HUES64 (cell line): ENCODE measurements at regions not wholly inside any gene's neighbourhood (a gene's known extent, or its start where the extent isn't known, plus 50 kb on each side); places are given as distances from the start of the nearest gene placed in this dataset.

ENCODE experiments used
- H3K27ac ChIP-seq: 2 replicates; pipeline ENCODE4 v1.7.0; 2013; ENCODE audit warnings: low read depth, low read length, inconsistent platforms
- H3K27me3 ChIP-seq: 2 replicates; pipeline ENCODE4 v1.6.1; 2013; ENCODE audit warnings: mild to moderate bottlenecking, low read length; ENCODE audit not compliant: insufficient read depth
- H3K36me3 ChIP-seq: 2 replicates; pipeline ENCODE4 v1.6.1; 2013; ENCODE audit warnings: mild to moderate bottlenecking, low read length; ENCODE audit not compliant: insufficient read depth
- H3K4me1 ChIP-seq: 2 replicates; pipeline ENCODE4 v1.6.1; 2013; ENCODE audit warnings: mild to moderate bottlenecking, low read length, moderate library complexity; ENCODE audit not compliant: insufficient read depth
- H3K4me3 ChIP-seq: 2 replicates; pipeline ENCODE4 v1.5.1; 2013; ENCODE audit warnings: mild to moderate bottlenecking, low read length, moderate library complexity
- H3K9ac ChIP-seq: 2 replicates; pipeline ENCODE4 v1.6.1; 2013; ENCODE audit warnings: mild to moderate bottlenecking, low read depth, low read length
- H3K9me3 ChIP-seq: 2 replicates; pipeline ENCODE4 v1.6.1; 2013; ENCODE audit warnings: low read depth, low read length; ENCODE audit not compliant: insufficient read depth
- WGBS: fragments of 150-250, 120-280 bp; methylation state at CpG from one replicate; pipeline ENCODE4 v1.1.7; 2013; ENCODE audit warnings: missing lambda C conversion rate; 5-methylcytosine and 5-hydroxymethylcytosine counted together

- no peak overlapping the region for H3K9ac ChIP-seq
- no peak overlapping the region for H3K27ac ChIP-seq
- 98% methylated on average over 5 of the region's 7 CpGs for WGBS
- no peaks in the 10 kb centered on the region for H3K9me3 ChIP-seq
- H3K36me3 ChIP-seq: no peaks in the 10 kb centered on the region
- H3K27me3 ChIP-seq: no peaks in the 10 kb centered on the region
- no peak overlapping the region for H3K4me3 ChIP-seq
- no peaks in the 10 kb centered on the region for H3K4me1 ChIP-seq
These were observed 82.7 kb upstream of the VGLL3 start for GRCh38 chr3:87073496-87074145.

DNA sequence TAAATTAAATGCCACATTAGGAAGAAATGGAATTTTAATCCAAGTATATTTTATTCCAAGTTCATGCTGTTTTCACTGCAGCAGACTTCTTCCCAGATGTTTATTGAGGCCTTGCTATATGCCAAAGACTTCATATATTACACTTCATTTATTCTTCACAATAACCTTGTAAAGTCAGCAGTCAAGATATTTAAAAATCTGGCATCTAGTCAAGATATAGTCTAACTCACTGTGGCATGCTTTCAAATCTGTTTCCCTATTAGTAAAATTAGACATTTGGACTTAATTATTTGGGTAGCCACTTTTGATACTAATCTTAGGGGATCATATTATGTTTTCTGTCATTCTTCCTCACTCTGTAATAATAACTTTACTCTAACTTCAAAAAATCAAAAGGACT is 81.5 kb upstream of the VGLL3 start:
- no peaks in the 10 kb centered on the region for H3K9me3 ChIP-seq
- H3K4me3 ChIP-seq: no peak overlapping the region
- H3K27ac ChIP-seq: no peak overlapping the region
- no peak overlapping the region for H3K9ac ChIP-seq
- H3K36me3 ChIP-seq: no peaks in the 10 kb centered on the region
- no peaks in the 10 kb centered on the region for H3K4me1 ChIP-seq
- H3K27me3 ChIP-seq: no peaks in the 10 kb centered on the region

GRCh38 chr3:87069971-87070370 is 79.0 kb upstream of the VGLL3 start:
- no peaks in the 10 kb centered on the region for H3K9me3 ChIP-seq
- no peak overlapping the region for H3K4me3 ChIP-seq
- WGBS: 94% methylated on average over 6 of the region's 6 CpGs
- H3K27ac ChIP-seq: no peak overlapping the region
- no peaks in the 10 kb centered on the region for H3K4me1 ChIP-seq
- no peaks in the 10 kb centered on the region for H3K27me3 ChIP-seq
- no peak overlapping the region for H3K9ac ChIP-seq
- H3K36me3 ChIP-seq: no peaks in the 10 kb centered on the region

GRCh38 chr3:87069021-87069420 is 78.1 kb upstream of the VGLL3 start:
- no peaks in the 10 kb centered on the region for H3K9me3 ChIP-seq

DNA sequence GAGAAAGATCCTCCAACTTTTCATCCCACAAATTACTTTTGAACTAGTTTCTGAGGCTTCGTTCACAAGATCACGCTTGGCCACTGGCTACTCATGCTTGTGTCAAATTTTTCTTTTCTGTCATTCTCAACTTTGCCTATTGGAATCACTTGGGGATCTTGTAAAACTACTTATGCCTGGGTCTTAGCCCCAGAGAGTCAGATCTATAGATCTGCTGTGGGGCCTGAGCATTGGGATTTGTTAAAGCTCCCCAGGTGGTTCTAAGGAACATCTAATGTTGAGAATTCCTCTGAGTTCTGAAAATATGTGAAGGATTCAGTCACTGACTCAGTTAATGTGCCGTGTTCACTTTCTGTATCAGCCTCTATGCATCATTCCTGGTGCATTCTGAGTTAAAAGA is 71.7 kb upstream of the VGLL3 start:
- Histone ChIP-seq H3K4me1 (no peaks in the 10 kb centered on the region), H3K27ac (no peak overlapping the region), H3K27me3 (no peaks in the 10 kb centered on the region), H3K36me3 (no peaks in the 10 kb centered on the region), H3K4me3 (no peak overlapping the region), H3K9me3 (no peaks in the 10 kb centered on the region), H3K9ac (no peak overlapping the region)
- WGBS: 82% methylated on average over 3 of the region's 3 CpGs

More at GRCh38 chr3:87069021-87069420, 78.1 kb upstream of the VGLL3 start:
- no peak overlapping the region for H3K4me3 ChIP-seq
- no peak overlapping the region for H3K9ac ChIP-seq
- H3K4me1 ChIP-seq: no peaks in the 10 kb centered on the region
- no peak overlapping the region for H3K27ac ChIP-seq
- H3K36me3 ChIP-seq: no peaks in the 10 kb centered on the region
- no peaks in the 10 kb centered on the region for H3K27me3 ChIP-seq
- WGBS: 97% methylated on average over 4 of the region's 5 CpGs

DNA sequence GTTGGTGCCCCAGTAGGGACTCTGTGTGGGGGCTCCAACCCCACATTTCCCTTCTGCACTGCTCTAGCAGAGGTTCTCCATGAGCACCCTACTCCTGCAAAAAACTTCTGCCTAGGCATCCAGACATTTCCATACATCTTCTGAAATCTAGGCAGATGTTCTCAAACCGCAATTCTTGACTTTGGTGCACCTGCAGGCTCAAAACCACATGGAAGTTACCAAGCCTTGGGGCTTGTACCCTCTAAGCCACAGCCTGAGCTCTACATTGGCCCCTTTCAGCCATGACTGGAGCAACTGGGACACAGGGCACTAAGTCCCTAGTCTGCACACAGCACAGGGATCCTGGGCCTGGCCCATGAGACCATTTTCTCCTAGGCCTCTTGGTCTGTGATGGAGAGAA is 66.5 kb upstream of the VGLL3 start:
- Histone ChIP-seq H3K27me3 (no peaks in the 10 kb centered on the region), H3K27ac (no peak overlapping the region), H3K4me3 (no peak overlapping the region), H3K9me3 (no peaks in the 10 kb centered on the region), H3K36me3 (no peaks in the 10 kb centered on the region), H3K9ac (no peak overlapping the region), H3K4me1 (no peaks in the 10 kb centered on the region)
- WGBS: 95% methylated on average over 1 of the region's 1 CpG

DNA sequence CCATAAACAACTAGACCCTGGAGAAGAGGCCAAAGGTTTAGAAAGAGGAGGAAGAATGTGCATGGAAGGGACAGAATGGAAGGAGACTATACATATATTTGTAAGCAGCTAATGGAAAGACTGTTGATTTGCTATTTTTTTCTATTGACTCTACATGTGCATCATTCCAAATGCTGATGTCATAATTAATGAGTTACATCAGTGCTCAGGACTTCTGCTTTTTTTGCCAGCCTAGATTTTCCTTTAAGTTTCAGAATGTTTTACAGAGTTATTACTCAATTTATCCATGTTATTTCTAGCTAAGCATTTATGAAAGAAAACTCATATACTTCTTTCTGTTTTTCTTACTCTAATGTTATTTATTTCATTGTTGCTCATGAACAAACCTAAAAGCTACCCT is 62.6 kb upstream of the VGLL3 start:
- no peaks in the 10 kb centered on the region for H3K27me3 ChIP-seq
- no peak overlapping the region for H3K27ac ChIP-seq
- no peak overlapping the region for H3K4me3 ChIP-seq
- H3K4me1 ChIP-seq: no peaks in the 10 kb centered on the region
- H3K36me3 ChIP-seq: no peaks in the 10 kb centered on the region
- no peaks in the 10 kb centered on the region for H3K9me3 ChIP-seq
- H3K9ac ChIP-seq: no peak overlapping the region

- 93% methylated on average over 34 of the region's 37 CpGs for WGBS
- Histone ChIP-seq H3K9me3 (no peaks in the 10 kb centered on the region), H3K9ac (no peak overlapping the region), H3K4me1 (no peaks in the 10 kb centered on the region), H3K4me3 (no peak overlapping the region), H3K27ac (no peak overlapping the region), H3K36me3 (no peaks in the 10 kb centered on the region), H3K27me3 (no peaks in the 10 kb centered on the region)
These were observed 61.7 kb upstream of the VGLL3 start for GRCh38 chr3:87052499-87053260.

DNA sequence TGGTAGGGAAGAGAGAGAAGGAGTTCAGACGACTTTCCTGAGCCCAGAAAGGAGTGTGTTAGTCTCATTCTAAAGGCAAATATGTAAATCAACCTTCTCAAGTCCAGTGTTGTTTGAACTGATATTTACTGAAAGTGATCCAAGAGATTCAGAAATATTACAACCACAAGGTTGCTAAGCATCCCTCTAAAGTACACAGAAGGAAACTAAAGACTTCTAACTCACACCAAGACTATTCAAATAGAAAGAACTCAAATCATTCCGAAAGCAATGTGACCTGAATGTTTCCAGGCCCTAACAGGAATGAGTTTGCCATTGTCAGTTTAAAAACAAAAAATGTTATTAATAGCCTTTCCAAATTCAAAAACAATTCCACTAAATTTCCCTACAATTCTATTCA is 56.9 kb upstream of the VGLL3 start:
- Histone ChIP-seq H3K9me3 (no peaks in the 10 kb centered on the region), H3K36me3 (no peaks in the 10 kb centered on the region), H3K27ac (no peak overlapping the region), H3K9ac (no peak overlapping the region), H3K27me3 (no peaks in the 10 kb centered on the region), H3K4me1 (no peaks in the 10 kb centered on the region), H3K4me3 (no peak overlapping the region)
- 87% methylated on average over 2 of the region's 2 CpGs for WGBS

DNA sequence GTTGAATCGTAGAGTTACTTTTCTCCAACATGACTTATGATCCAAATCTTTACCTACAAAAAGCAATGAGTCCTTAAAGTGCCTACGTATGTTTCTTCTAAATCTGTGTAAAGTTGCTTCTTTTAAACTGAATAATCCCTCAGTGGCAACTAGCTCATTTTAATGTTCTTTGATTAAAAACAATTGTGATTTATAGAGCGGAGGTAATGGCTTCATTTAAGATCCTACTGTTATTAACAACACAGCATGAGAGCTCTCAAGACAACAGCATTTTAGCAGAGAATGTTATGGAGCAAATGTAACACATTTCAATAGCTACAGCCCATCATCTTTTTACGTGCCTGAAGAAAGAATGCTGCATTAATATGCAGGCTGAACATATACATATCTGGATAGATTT is 55.3 kb upstream of the VGLL3 start:
- Histone ChIP-seq H3K27ac (no peak overlapping the region), H3K9ac (no peak overlapping the region), H3K27me3 (no peaks in the 10 kb centered on the region), H3K4me1 (no peaks in the 10 kb centered on the region), H3K36me3 (no peaks in the 10 kb centered on the region), H3K4me3 (no peak overlapping the region), H3K9me3 (no peaks in the 10 kb centered on the region)
- 97% methylated on average over 3 of the region's 4 CpGs for WGBS

- Histone ChIP-seq H3K27ac (no peak overlapping the region), H3K9me3 (no peaks in the 10 kb centered on the region), H3K9ac (no peak overlapping the region), H3K4me3 (no peak overlapping the region), H3K36me3 (no peaks in the 10 kb centered on the region), H3K4me1 (no peaks in the 10 kb centered on the region), H3K27me3 (no peaks in the 10 kb centered on the region)
- WGBS: no CpG with 5 or more reads among the region's 1 CpG
These were observed 54.5 kb upstream of the VGLL3 start for GRCh38 chr3:87045473-87045872.
